ENCODE measurements at regions not wholly inside any gene's neighbourhood (a gene's known extent, or its start where the extent isn't known, plus 50 kb on each side); places are given as distances from the start of the nearest gene placed in this dataset.

- Histone ChIP-seq H3K27me3 (no peaks in the 10 kb centered on the region), H3K9me3 (no peaks in the 10 kb centered on the region), H3K4me3 (no peak overlapping the region), H3K27ac (no peak overlapping the region), H3K36me3 (no peaks in the 10 kb centered on the region), H3K4me1 (no peaks in the 10 kb centered on the region)
- no peak for TF ChIP-seq CTCF (IDR thresholded peaks at IDR 0.05)
- intact Hi-C loops (cut with DNase I): no loop called here
- no peak for DNase-seq (ENCODE audit: low spot score in 2 of 2)
Measured at GRCh38 chr19:28289295-28290063, 923.5 kb downstream of the UQCRFS1 start.

- H3K4me1 ChIP-seq: no peaks in the 10 kb centered on the region
- no peak overlapping the region for H3K4me3 ChIP-seq
- intact Hi-C loops (cut with DNase I): no loop called here
- no peak for TF ChIP-seq CTCF (IDR thresholded peaks at IDR 0.05)
- H3K27me3 ChIP-seq: no peaks in the 10 kb centered on the region
- no peaks in the 10 kb centered on the region for H3K36me3 ChIP-seq
- H3K9me3 ChIP-seq: no peaks in the 10 kb centered on the region
- no peak overlapping the region for H3K27ac ChIP-seq
- no peak for DNase-seq (ENCODE audit: low spot score in 2 of 2)
Measured at GRCh38 chr19:28288572-28289264, 924.2 kb downstream of the UQCRFS1 start.

GRCh38 chr19:28285917-28286316 is 927.0 kb downstream of the UQCRFS1 start:
- no peak overlapping the region for H3K27ac ChIP-seq
- H3K4me1 ChIP-seq: no peaks in the 10 kb centered on the region
- H3K27me3 ChIP-seq: no peaks in the 10 kb centered on the region
- no peak for DNase-seq (ENCODE audit: low spot score in 2 of 2)
- TF ChIP-seq CTCF (IDR thresholded peaks at IDR 0.05): no peak
- intact Hi-C loops (cut with DNase I): no loop called here
- no peak overlapping the region for H3K4me3 ChIP-seq
- no peaks in the 10 kb centered on the region for H3K9me3 ChIP-seq
- no peaks in the 10 kb centered on the region for H3K36me3 ChIP-seq

- no peak for DNase-seq (ENCODE audit: low spot score in 2 of 2)
- intact Hi-C loops (cut with DNase I): no loop called here
- Histone ChIP-seq H3K36me3 (no peaks in the 10 kb centered on the region), H3K27ac (no peak overlapping the region), H3K4me1 (no peaks in the 10 kb centered on the region), H3K4me3 (no peak overlapping the region), H3K9me3 (no peaks in the 10 kb centered on the region), H3K27me3 (no peaks in the 10 kb centered on the region)
- no peak for TF ChIP-seq CTCF (IDR thresholded peaks at IDR 0.05)
Measured at GRCh38 chr19:28285078-28285477, 927.9 kb downstream of the UQCRFS1 start.

- Histone ChIP-seq H3K27ac (no peak overlapping the region), H3K4me1 (no peaks in the 10 kb centered on the region), H3K36me3 (no peaks in the 10 kb centered on the region), H3K4me3 (no peak overlapping the region), H3K27me3 (no peaks in the 10 kb centered on the region), H3K9me3 (no peaks in the 10 kb centered on the region)
- no peak for DNase-seq (ENCODE audit: low spot score in 2 of 2)
- no peak for TF ChIP-seq CTCF (IDR thresholded peaks at IDR 0.05)
- intact Hi-C loops (cut with DNase I): no loop called here
Measured at GRCh38 chr19:28284389-28284788, 928.6 kb downstream of the UQCRFS1 start.
